WERI-Rb-1 (cell line): ENCODE measurements at regions not wholly inside any gene's neighbourhood (a gene's known extent, or its start where the extent isn't known, plus 50 kb on each side); places are given as distances from the start of the nearest gene placed in this dataset.

Experiments
- DNase-seq: peaks from one replicate; pipeline ENCODE4 v3.0.0-alpha.2; 2020
- H3K27ac ChIP-seq: fragments of 250-450 bp; sonication (Bioruptor Pico); 2 replicates; pipeline ENCODE4 v1.5.1; 2020; ENCODE audit warnings: mild to moderate bottlenecking, moderate library complexity
- H3K27me3 ChIP-seq: fragments of 250-450 bp; sonication (Bioruptor Pico); 2 replicates; pipeline ENCODE4 v1.5.1; 2021; ENCODE audit warnings: mild to moderate bottlenecking, low read depth, moderate library complexity; ENCODE audit not compliant: insufficient read depth, severe bottlenecking
- H3K36me3 ChIP-seq: fragments of 250-450 bp; sonication (Bioruptor Pico); 2 replicates; pipeline ENCODE4 v1.5.1; 2020; ENCODE audit warnings: mild to moderate bottlenecking, moderate library complexity
- H3K4me3 ChIP-seq: 2 replicates; pipeline ENCODE4 v1.5.1; 2011; ENCODE audit warnings: low read depth, mild to moderate bottlenecking, control low read depth, low read length
- H3K9me3 ChIP-seq: fragments of 250-450 bp; sonication (Bioruptor Pico); 2 replicates; pipeline ENCODE4 v1.5.1; 2021; ENCODE audit warnings: mild to moderate bottlenecking, moderate library complexity; ENCODE audit not compliant: severe bottlenecking
- CTCF ChIP-seq: IDR thresholded peaks from 2 replicates; pipeline ENCODE4 v1.5.1; 2011; ENCODE audit warnings: low read depth, mild to moderate bottlenecking, control low read depth, inconsistent platforms, low read length

- no peak overlapping the region for H3K27ac ChIP-seq
- DNase-seq = no peak
- no peaks in the 10 kb centered on the region for H3K36me3 ChIP-seq
- H3K9me3 ChIP-seq = no peaks in the 10 kb centered on the region
- peaks cover 4% of the 10 kb centered on the region for H3K27me3 ChIP-seq
- no peak for TF ChIP-seq CTCF
- H3K4me3 ChIP-seq = no peak overlapping the region
Observed at GRCh38 chr21:18940791-18941190, 537.2 kb upstream of the TMPRSS15 start.

- Histone ChIP-seq H3K27me3 (no peaks in the 10 kb centered on the region), H3K9me3 (no peaks in the 10 kb centered on the region), H3K4me3 (no peak overlapping the region), H3K36me3 (no peaks in the 10 kb centered on the region), H3K27ac (no peak overlapping the region)
- TF ChIP-seq CTCF = no peak
- DNase-seq = no peak
Observed at GRCh38 chr21:18950045-18950740, 546.6 kb upstream of the TMPRSS15 start.

GRCh38 chr21:18951271-18952038 lies 547.9 kb upstream of the TMPRSS15 start:
- Histone ChIP-seq H3K36me3 (no peaks in the 10 kb centered on the region), H3K27me3 (no peaks in the 10 kb centered on the region), H3K27ac (no peak overlapping the region), H3K4me3 (no peak overlapping the region), H3K9me3 (no peaks in the 10 kb centered on the region)
- peak; percentile 60 for TF ChIP-seq CTCF
- peak; percentile 23 for DNase-seq

- Histone ChIP-seq H3K27me3 (no peaks in the 10 kb centered on the region), H3K36me3 (no peaks in the 10 kb centered on the region), H3K9me3 (no peaks in the 10 kb centered on the region), H3K4me3 (no peak overlapping the region), H3K27ac (no peak overlapping the region)
- no peak for TF ChIP-seq CTCF
- no peak for DNase-seq
Observed at GRCh38 chr21:18954441-18954844, 550.9 kb upstream of the TMPRSS15 start.

GRCh38 chr21:18959817-18960216 lies 556.2 kb upstream of the TMPRSS15 start:
- H3K27me3 ChIP-seq = peaks cover 2% of the 10 kb centered on the region
- no peak overlapping the region for H3K27ac ChIP-seq
- no peak for DNase-seq
- H3K4me3 ChIP-seq = no peak overlapping the region
- H3K9me3 ChIP-seq = no peaks in the 10 kb centered on the region
- no peak for TF ChIP-seq CTCF
- no peaks in the 10 kb centered on the region for H3K36me3 ChIP-seq
